HG03457 (cell line): ENCODE measurements at regions not wholly inside any gene's neighbourhood (a gene's known extent, or its start where the extent isn't known, plus 50 kb on each side); places are given as distances from the start of the nearest gene placed in this dataset.

ENCODE experiments used
- ATAC-seq: cut with Tn5 transposase; IDR thresholded peaks from one replicate; pipeline ENCODE4 v1.9.1; 2021; ENCODE audit warnings: moderate number of reproducible peaks; ENCODE audit not compliant: unreplicated experiment

GRCh38 chr14:56870336-56870735 lies 60.1 kb upstream of the OTX2 start:
- no peak for ATAC-seq

DNA sequence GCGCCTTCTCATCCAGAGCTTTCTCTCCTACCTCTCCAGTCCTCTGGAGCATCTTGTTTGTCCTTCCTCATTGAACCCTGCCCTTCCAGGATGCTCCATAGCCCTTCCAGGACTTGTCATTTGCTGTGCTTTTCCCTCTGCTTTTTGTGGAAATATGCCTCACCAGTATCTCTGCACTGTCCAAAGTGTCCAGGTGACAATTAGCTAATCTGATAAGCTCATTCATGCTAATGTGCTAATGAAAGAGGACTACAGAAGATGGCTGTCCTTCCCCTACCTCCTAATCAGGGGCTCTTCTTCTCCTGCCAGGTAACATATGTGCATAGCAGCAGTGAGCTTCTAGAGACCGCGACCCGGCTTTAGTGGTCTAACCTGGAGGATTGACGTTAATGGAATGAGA lies 58.4 kb upstream of the OTX2 start:
- ATAC-seq, result no peak

DNA sequence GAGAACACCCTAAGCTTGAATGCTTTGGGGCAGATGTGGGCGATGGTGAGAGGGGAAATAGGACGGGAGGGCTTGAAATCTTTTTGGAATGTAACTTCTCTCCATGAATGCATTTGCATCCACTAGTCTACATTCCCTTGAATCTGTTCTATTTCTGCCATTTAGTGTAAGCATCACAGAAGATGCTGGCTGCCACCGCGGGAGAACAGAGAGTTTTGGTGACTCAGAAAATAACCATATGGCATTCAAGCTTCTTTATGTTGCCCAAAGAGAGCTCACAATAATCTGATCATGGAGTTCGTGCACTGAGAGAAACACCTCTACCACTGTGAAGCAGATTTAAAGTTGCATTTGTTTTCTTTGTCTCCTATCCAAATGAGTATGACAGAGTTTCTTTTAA lies 52.6 kb upstream of the OTX2 start:
- no peak for ATAC-seq

- no peak for ATAC-seq
These were observed 50.2 kb upstream of the OTX2 start for GRCh38 chr14:56860441-56860840.
